LNCAP (cell line): ENCODE measurements at regions not wholly inside any gene's neighbourhood (a gene's known extent, or its start where the extent isn't known, plus 50 kb on each side); places are given as distances from the start of the nearest gene placed in this dataset.

Experiments used
- TF ChIP-seq, protein P1 (sequence below): fragments of 450-650 bp; IDR thresholded peaks from 2 replicates; pipeline ENCODE4 v1.5.1; 2017; ENCODE audit warnings: mild to moderate bottlenecking

DNA sequence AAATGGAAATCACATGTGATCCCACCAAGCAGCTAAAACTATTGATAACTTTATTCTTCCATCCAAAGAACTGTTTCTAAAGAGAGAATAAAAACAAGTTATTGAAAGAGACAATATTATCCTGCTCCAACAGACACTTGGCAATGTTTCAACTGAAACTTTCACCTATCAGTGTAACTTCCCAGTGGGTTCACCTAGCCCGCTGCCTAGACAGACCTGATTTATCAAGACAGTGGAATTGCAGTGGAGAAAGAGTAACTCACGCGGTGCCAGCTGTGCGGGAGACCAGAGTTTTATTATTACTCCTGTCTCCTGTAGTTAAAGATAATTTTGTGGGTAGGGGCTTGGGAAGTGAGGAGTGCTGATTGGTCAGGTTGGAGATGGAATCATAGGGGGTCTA lies 199.8 kb downstream of the AHR start:
- TF ChIP-seq, protein P1, sequence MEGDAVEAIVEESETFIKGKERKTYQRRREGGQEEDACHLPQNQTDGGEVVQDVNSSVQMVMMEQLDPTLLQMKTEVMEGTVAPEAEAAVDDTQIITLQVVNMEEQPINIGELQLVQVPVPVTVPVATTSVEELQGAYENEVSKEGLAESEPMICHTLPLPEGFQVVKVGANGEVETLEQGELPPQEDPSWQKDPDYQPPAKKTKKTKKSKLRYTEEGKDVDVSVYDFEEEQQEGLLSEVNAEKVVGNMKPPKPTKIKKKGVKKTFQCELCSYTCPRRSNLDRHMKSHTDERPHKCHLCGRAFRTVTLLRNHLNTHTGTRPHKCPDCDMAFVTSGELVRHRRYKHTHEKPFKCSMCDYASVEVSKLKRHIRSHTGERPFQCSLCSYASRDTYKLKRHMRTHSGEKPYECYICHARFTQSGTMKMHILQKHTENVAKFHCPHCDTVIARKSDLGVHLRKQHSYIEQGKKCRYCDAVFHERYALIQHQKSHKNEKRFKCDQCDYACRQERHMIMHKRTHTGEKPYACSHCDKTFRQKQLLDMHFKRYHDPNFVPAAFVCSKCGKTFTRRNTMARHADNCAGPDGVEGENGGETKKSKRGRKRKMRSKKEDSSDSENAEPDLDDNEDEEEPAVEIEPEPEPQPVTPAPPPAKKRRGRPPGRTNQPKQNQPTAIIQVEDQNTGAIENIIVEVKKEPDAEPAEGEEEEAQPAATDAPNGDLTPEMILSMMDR: no peak

DNA sequence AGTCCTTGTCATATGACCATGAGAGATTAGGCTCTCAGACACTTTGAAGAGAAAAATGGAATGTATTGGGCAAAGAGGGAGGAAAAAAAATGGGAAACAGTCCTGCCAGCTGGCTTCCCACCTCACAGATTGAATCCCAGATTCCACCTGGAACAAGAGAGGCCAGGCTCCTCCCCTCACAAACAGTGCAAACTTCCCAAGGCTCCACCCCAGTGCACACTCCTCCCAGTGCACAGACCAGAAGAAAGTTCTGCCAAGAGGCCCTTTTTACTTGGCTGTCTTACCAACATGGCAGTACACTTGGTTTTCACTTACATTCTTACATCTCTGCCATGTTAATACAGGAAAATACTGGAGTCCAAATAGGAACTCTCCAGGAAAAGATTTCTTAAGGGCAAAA lies 202.3 kb downstream of the AHR start:
- TF ChIP-seq, protein P1: no peak

- TF ChIP-seq, protein P1: no peak
These were observed 203.2 kb downstream of the AHR start for GRCh38 chr7:17501441-17502212.

DNA sequence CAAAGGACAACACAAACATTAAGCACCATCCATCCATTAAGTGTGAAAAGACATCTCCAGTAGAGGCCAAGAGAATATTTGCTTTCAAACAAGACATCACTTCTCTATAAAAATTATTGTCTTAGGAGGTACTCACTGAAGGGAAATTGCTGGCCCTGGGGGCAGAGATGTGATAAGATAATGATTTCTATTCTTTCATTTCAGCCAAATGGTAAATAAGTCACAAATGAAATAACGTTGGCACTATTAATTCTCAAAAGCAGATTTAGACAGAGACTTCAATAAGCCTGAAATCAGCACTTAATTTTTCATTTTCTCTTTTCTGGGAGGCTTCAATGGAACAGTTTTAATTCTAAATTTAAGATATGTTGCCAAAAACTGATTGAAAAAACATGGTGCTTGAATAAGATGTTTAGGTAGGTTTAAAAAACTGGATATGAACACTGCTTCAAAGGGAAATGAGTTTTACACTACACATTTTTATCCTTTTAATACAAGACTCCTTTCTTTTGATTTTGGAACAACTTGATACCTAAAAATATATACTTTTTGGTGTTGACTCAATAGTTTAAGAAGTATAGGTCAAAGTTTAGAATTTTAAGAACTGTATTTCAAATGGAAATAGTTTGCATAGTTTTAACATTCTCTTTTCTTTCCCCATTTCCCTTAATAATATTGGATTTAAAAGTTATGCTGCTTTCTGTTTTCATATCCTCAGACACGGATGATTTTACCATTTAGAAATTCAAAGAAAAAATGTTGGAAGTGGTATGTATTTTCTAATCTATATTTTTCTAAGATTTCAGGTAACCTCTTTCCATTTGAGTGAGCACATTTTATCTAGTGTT lies 204.0 kb downstream of the AHR start:
- TF ChIP-seq, protein P1: no peak

- TF ChIP-seq, protein P1: no peak
These were observed 207.6 kb downstream of the AHR start for GRCh38 chr7:17506095-17506494.

GRCh38 chr7:17506596-17506995 lies 208.1 kb downstream of the AHR start:
- TF ChIP-seq, protein P1: no peak

DNA sequence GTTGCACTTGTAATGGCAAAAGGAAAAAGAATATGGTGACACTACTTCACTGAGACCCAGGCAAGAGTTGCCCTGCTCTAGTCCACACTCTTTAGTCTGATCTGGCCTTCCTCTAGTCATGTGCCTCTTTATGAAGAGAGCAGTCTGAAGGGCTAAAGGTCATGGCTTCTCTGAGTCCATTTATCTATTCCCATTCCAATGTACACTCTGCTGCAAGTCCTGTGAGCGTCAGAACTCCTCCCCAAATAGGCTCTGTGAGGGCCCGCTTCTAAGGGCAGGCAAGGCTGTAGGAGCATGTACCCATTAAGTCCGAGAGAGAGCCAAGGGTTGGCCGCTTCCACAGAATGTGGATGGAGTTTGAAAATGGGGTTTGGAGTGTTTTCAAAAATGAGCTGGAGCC lies 209.3 kb downstream of the AHR start:
- TF ChIP-seq, protein P1: no peak
